ENCODE measurements at regions not wholly inside any gene's neighbourhood (a gene's known extent, or its start where the extent isn't known, plus 50 kb on each side); places are given as distances from the start of the nearest gene placed in this dataset.
A peak's percentile ranks its signal among the peaks of the same experiment; 100 is the strongest.

- Histone ChIP-seq H3K9ac (replicated peaks in 1 of 4; ENCODE audit: extremely low read depth in 1 of 4, low read depth in 3 of 4, low read length in 3 of 4) (no peak overlapping the region), H3K23ac (ENCODE audit: insufficient read length) (no peak overlapping the region), H3K36me3 (ENCODE audit: control insufficient read depth in 2 of 4, insufficient read depth in 4 of 4, low read length in 3 of 4) (no peaks in the 10 kb centered on the region), H3K4me2 (ENCODE audit: insufficient read depth in 1 of 2, low read depth in 2 of 2, low read length in 2 of 2) (peak overlapping the region in 1 of 2 experiments; percentile 23; a peak in 1 of 4 replicates), H3K79me2 (ENCODE audit: control insufficient read depth in 1 of 2, insufficient read depth in 2 of 2, low read length in 2 of 2) (no peaks in the 10 kb centered on the region), H3K79me1 (ENCODE audit: low read depth, low read length) (no peaks in the 10 kb centered on the region), H3K9me3 (ENCODE audit: insufficient read depth in 2 of 2, low read depth in 1 of 2, low read length in 1 of 2) (no peaks in the 10 kb centered on the region), H2BK20ac (ENCODE audit: low read length) (no peak overlapping the region), H2BK120ac (replicated peaks; ENCODE audit: low read depth, low read length) (no peak overlapping the region), H3K14ac (ENCODE audit: insufficient read length) (no peak overlapping the region), H2BK5ac (ENCODE audit: low read depth, low read length) (no peak overlapping the region), H3K18ac (ENCODE audit: extremely low read depth, low read length) (no peak overlapping the region), H2BK15ac (ENCODE audit: low read length) (no peak overlapping the region), H3K23me2 (ENCODE audit: low read depth, low read length) (no peaks in the 10 kb centered on the region), H4K8ac (ENCODE audit: extremely low read depth, insufficient read depth, low read length) (no peak overlapping the region), H2BK12ac (ENCODE audit: low read depth, low read length) (no peak overlapping the region), H3K27me3 (replicated peaks in 1 of 4; ENCODE audit: control insufficient read depth in 3 of 4, extremely low read depth in 1 of 4, insufficient read depth in 3 of 4, low read length in 3 of 4) (no peaks in the 10 kb centered on the region), H4K91ac (replicated peaks; ENCODE audit: insufficient read length, low read length) (no peak overlapping the region), H3K56ac (replicated peaks; ENCODE audit: insufficient read length, low read depth, low read length) (no peak overlapping the region), H3K4me3 (ENCODE audit: extremely low read depth in 1 of 4, insufficient read depth in 2 of 4, low read depth in 3 of 4, low read length in 4 of 4) (peak overlapping the region in 1 of 4 experiments; percentile 5; a peak in 1 of 8 replicates), H2AK5ac (ENCODE audit: low read depth, low read length) (no peak overlapping the region), H3K4ac (replicated peaks; ENCODE audit: insufficient read length, low read depth, low read length) (no peak overlapping the region), H2AFZ (ENCODE audit: low read length) (no peak overlapping the region), H4K20me1 (replicated peaks in 1 of 2; ENCODE audit: control insufficient read depth in 1 of 2, insufficient read depth in 2 of 2, low read length in 2 of 2) (no peaks in the 10 kb centered on the region), H3K4me1 (replicated peaks in 1 of 4; ENCODE audit: control insufficient read depth in 3 of 4, insufficient read depth in 4 of 4, low read length in 3 of 4) (peaks cover 5 to 13% (median 9%) of the 10 kb centered on the region in 4 experiments; a peak in 5 of 7 replicates), H3K27ac (ENCODE audit: low read depth, low read length) (no peak overlapping the region), H4K5ac (ENCODE audit: insufficient read length, low read depth, low read length) (no peak overlapping the region)
- FAIRE-seq, result no peak
- POLR2A ChIA-PET (ENCODE audit: partially characterized antibody), result no interaction called here
- no peak for DNase-seq (ENCODE audit: low read depth in 1 of 2, low spot score in 2 of 2)
- CTCF ChIA-PET (ENCODE audit: partially characterized antibody), result no interaction called here
- WGBS, 2 experiments (ENCODE audit: extremely low coverage in 1 of 2, insufficient coverage in 1 of 2, insufficient read length in 1 of 2, insufficient replicate concordance in 2 of 2, low coverage in 1 of 2, low lambda C conversion rate in 2 of 2, missing lambda C conversion rate in 1 of 2), result 36% methylated on average over 2 of the region's 2 CpGs; no CpG with 5 or more reads in 1 of the 2 experiments
- TF ChIP-seq BACH1 (IDR thresholded peaks at IDR 0.05; ENCODE audit: low read length) (no peak), CTBP2 (IDR thresholded peaks at IDR 0.05; ENCODE audit: borderline replicate concordance, insufficient read depth, insufficient read length, low read length) (no peak), JUN (IDR thresholded peaks at IDR 0.05; ENCODE audit: low read depth, low read length) (no peak), TAF1 (IDR thresholded peaks at IDR 0.05; ENCODE audit: low read depth, low read length) (no peak), CHD1 (IDR thresholded peaks at IDR 0.05; ENCODE audit: low read depth, low read length) (no peak), E2F6 (IDR thresholded peaks at IDR 0.05) (no peak), EP300 (IDR thresholded peaks at IDR 0.05; ENCODE audit: borderline replicate concordance in 1 of 2, low read depth in 2 of 2, low read length in 2 of 2) (no peak), SIRT6 (IDR thresholded peaks at IDR 0.05; ENCODE audit: low read length) (no peak)
Measured at GRCh38 chr2:210859314-210859713, 302.9 kb downstream of the CPS1 start.
